ENCODE measurements at regions not wholly inside any gene's neighbourhood (a gene's known extent, or its start where the extent isn't known, plus 50 kb on each side); places are given as distances from the start of the nearest gene placed in this dataset.

- TF ChIP-seq REST (IDR thresholded peaks at IDR 0.05) = no peak
- no peak for TF ChIP-seq EHMT2 (IDR thresholded peaks at IDR 0.05; ENCODE audit: low read depth)
- TF ChIP-seq BHLHE40 (IDR thresholded peaks at IDR 0.05; ENCODE audit: low read depth, low read length) = no peak
- no peak for TF ChIP-seq CTCF (IDR thresholded peaks at IDR 0.05)
- no peak for TF ChIP-seq MYC (IDR thresholded peaks at IDR 0.05; ENCODE audit: borderline replicate concordance, low read length)
- no peak for TF ChIP-seq POLR2A (IDR thresholded peaks at IDR 0.05; ENCODE audit: low read length)
- no peak for TF ChIP-seq SREBF2 (IDR thresholded peaks at IDR 0.05)
Observed at GRCh38 chr4:28565396-28565795, 1704.8 kb downstream of the STIM2 start.
